ENCODE measurements at regions not wholly inside any gene's neighbourhood (a gene's known extent, or its start where the extent isn't known, plus 50 kb on each side); places are given as distances from the start of the nearest gene placed in this dataset.

DNA sequence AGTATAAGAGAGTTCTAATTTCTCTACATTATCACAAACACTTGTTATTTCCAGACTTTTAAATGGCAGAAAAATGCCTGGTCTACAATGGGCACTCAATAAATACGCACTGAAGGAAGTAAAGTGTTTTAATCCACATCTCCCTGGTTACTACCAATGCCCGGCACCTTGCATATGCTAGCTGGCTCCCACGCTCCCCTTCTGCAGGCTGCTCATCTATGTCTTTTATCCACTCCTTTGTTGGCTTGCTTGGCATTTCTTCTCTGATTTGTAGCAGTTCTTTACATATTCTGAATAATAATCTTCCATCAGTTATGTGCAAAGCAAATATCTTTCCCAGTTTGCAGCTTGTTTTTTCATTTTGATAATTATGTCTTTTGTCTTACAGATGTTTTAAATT is 74.6 kb upstream of the PRR23E start:
- no peak for TF ChIP-seq GATA2 (IDR thresholded peaks at IDR 0.05; ENCODE audit: low read depth, low read length)
- no peak for TF ChIP-seq GATA3 (IDR thresholded peaks at IDR 0.05; ENCODE audit: low read depth, low read length)
